ENCODE measurements at regions not wholly inside any gene's neighbourhood (a gene's known extent, or its start where the extent isn't known, plus 50 kb on each side); places are given as distances from the start of the nearest gene placed in this dataset.

DNA sequence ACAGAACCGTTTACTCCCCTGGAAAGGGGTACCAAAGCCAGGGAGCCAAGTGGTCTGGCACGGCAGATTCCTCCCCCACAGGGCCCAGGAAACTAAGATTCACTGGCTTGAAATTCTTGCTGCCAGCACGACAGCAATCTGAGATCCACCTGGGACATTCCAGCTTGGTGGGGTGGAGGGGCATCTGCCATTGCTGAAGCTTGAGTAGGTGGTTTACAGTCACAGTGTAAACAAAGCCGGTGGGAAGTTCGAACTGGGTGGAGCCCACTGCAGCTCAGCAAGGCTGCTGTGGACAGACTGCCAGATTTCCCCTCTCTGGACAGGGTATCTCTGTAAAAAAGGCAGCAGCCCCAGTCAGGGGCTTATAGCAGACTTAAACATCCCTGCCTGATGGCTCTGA, 901.7 kb upstream of the LRRTM1 start:
- TF ChIP-seq, protein P1, sequence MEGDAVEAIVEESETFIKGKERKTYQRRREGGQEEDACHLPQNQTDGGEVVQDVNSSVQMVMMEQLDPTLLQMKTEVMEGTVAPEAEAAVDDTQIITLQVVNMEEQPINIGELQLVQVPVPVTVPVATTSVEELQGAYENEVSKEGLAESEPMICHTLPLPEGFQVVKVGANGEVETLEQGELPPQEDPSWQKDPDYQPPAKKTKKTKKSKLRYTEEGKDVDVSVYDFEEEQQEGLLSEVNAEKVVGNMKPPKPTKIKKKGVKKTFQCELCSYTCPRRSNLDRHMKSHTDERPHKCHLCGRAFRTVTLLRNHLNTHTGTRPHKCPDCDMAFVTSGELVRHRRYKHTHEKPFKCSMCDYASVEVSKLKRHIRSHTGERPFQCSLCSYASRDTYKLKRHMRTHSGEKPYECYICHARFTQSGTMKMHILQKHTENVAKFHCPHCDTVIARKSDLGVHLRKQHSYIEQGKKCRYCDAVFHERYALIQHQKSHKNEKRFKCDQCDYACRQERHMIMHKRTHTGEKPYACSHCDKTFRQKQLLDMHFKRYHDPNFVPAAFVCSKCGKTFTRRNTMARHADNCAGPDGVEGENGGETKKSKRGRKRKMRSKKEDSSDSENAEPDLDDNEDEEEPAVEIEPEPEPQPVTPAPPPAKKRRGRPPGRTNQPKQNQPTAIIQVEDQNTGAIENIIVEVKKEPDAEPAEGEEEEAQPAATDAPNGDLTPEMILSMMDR (IDR thresholded peaks at IDR 0.05) = no peak
- TF ChIP-seq, protein P2, sequence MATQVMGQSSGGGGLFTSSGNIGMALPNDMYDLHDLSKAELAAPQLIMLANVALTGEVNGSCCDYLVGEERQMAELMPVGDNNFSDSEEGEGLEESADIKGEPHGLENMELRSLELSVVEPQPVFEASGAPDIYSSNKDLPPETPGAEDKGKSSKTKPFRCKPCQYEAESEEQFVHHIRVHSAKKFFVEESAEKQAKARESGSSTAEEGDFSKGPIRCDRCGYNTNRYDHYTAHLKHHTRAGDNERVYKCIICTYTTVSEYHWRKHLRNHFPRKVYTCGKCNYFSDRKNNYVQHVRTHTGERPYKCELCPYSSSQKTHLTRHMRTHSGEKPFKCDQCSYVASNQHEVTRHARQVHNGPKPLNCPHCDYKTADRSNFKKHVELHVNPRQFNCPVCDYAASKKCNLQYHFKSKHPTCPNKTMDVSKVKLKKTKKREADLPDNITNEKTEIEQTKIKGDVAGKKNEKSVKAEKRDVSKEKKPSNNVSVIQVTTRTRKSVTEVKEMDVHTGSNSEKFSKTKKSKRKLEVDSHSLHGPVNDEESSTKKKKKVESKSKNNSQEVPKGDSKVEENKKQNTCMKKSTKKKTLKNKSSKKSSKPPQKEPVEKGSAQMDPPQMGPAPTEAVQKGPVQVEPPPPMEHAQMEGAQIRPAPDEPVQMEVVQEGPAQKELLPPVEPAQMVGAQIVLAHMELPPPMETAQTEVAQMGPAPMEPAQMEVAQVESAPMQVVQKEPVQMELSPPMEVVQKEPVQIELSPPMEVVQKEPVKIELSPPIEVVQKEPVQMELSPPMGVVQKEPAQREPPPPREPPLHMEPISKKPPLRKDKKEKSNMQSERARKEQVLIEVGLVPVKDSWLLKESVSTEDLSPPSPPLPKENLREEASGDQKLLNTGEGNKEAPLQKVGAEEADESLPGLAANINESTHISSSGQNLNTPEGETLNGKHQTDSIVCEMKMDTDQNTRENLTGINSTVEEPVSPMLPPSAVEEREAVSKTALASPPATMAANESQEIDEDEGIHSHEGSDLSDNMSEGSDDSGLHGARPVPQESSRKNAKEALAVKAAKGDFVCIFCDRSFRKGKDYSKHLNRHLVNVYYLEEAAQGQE (IDR thresholded peaks at IDR 0.05; ENCODE audit: insufficient read depth in 1 of 2, low read depth in 2 of 2, low read length in 1 of 2) = no peak

All from Panc1 (cell line).